Choroid plexus epithelial cell (primary cell): ENCODE measurements at regions not wholly inside any gene's neighbourhood (a gene's known extent, or its start where the extent isn't known, plus 50 kb on each side); places are given as distances from the start of the nearest gene placed in this dataset.

Experiments
- DNase-seq: peaks from one replicate; pipeline ENCODE4 v3.0.0-alpha.2; 2010; ENCODE audit warnings: low read depth
- H3K4me3 ChIP-seq: 2 replicates; pipeline ENCODE4 v1.5.1; 2011; ENCODE audit warnings: low read depth, mild to moderate bottlenecking, control low read depth, low read length, moderate library complexity
- CTCF ChIP-seq: conservative IDR thresholded peaks from 2 replicates; pipeline ENCODE4 v1.5.1; 2011; ENCODE audit warnings: low read depth, mild to moderate bottlenecking, control low read depth, inconsistent platforms, low read length, moderate library complexity

- no peak for TF ChIP-seq CTCF
- H3K4me3 ChIP-seq = no peak overlapping the region
- no peak for DNase-seq
These were observed 216.3 kb downstream of the BUD13 start for GRCh38 chr11:116556483-116556882.

- no peak for TF ChIP-seq CTCF
- H3K4me3 ChIP-seq = no peak overlapping the region
- DNase-seq = no peak
These were observed 219.3 kb downstream of the BUD13 start for GRCh38 chr11:116553482-116553881.

- TF ChIP-seq CTCF = no peak
- H3K4me3 ChIP-seq = no peak overlapping the region
- DNase-seq = no peak
These were observed 221.2 kb downstream of the BUD13 start for GRCh38 chr11:116551576-116551975.

- no peak for TF ChIP-seq CTCF
- no peak for DNase-seq
- no peak overlapping the region for H3K4me3 ChIP-seq
These were observed 224.5 kb downstream of the BUD13 start for GRCh38 chr11:116548256-116548655.

GRCh38 chr11:116547571-116547970 is 225.2 kb downstream of the BUD13 start:
- no peak for DNase-seq
- no peak overlapping the region for H3K4me3 ChIP-seq
- no peak for TF ChIP-seq CTCF

GRCh38 chr11:116545912-116546311 is 226.9 kb downstream of the BUD13 start:
- DNase-seq = no peak
- no peak overlapping the region for H3K4me3 ChIP-seq
- no peak for TF ChIP-seq CTCF

GRCh38 chr11:116544721-116545120 is 228.1 kb downstream of the BUD13 start:
- DNase-seq = no peak
- H3K4me3 ChIP-seq = no peak overlapping the region
- no peak for TF ChIP-seq CTCF
